GM12892 (cell line): ENCODE measurements at regions not wholly inside any gene's neighbourhood (a gene's known extent, or its start where the extent isn't known, plus 50 kb on each side); places are given as distances from the start of the nearest gene placed in this dataset.

Experiments used
- POLR2A ChIP-seq: IDR thresholded peaks from 2 replicates; pipeline ENCODE4 v1.6.1; 2011; ENCODE audit warnings: low read depth, low read length, control low read depth
- POLR2AphosphoS5 ChIP-seq: IDR thresholded peaks from 2 replicates; pipeline ENCODE4 v1.6.1; 2011; ENCODE audit warnings: low read depth, low read length, control low read depth
- TAF1 ChIP-seq: IDR thresholded peaks from 2 replicates; pipeline ENCODE4 v1.6.1; 2011; ENCODE audit warnings: low read depth, mild to moderate bottlenecking, control low read depth, low read length, borderline replicate concordance

DNA sequence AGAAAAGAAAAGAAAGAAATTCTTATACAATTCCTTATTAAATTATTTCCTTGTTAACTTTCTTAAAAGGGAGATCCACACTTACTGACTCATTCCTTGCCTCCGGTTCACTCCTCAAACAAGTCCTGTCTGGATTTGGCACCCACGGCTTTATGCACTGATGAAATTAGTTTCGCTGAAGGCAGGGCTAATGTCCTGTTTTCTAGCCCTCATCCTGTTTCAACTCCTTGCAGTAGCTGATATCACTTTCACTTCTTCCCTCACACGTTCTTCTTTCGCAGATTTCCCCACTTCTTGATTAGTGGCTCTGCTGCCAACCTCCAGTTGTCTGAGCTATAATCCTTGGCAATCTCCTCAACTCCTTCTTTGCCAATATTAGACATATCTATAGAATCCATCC lies 215.2 kb downstream of the URB2 start:
- TF ChIP-seq TAF1 (no peak), POLR2A (no peak), POLR2AphosphoS5 (no peak)
